Neural progenitor cell (in vitro differentiated cells): ENCODE measurements at regions not wholly inside any gene's neighbourhood (a gene's known extent, or its start where the extent isn't known, plus 50 kb on each side); places are given as distances from the start of the nearest gene placed in this dataset.

Source experiments
- DNase-seq: peaks from one replicate; pipeline ENCODE4 v3.0.0-alpha.2; 2016; ENCODE audit warnings: low spot score
- H2AFZ ChIP-seq: fragments of 200-600 bp; sonication (generic); replicated peaks from 2 replicates; pipeline ENCODE4 v1.6.1; 2016; ENCODE audit warnings: antibody characterized with exemption
- H3F3A ChIP-seq: fragments of 200-600 bp; sonication (generic); 2 replicates; pipeline ENCODE4 v1.6.1; 2016; ENCODE audit warnings: antibody characterized with exemption, low read depth
- H3K27ac ChIP-seq: fragments of 200-600 bp; sonication (generic); 2 replicates; pipeline ENCODE4 v1.5.1; 2016; ENCODE audit warnings: mild to moderate bottlenecking
- H3K27me3 ChIP-seq: fragments of 200-600 bp; sonication (generic); 2 replicates; pipeline ENCODE4 v1.6.1; 2016; ENCODE audit warnings: mild to moderate bottlenecking, moderate library complexity
- H3K36me3 ChIP-seq: fragments of 200-600 bp; sonication (generic); 2 replicates; pipeline ENCODE4 v1.5.1; 2016
- H3K4me1 ChIP-seq: fragments of 200-600 bp; sonication (generic); 2 replicates; pipeline ENCODE4 v1.6.1; 2016; ENCODE audit warnings: mixed run types
- H3K4me2 ChIP-seq: fragments of 200-600 bp; sonication (generic); 2 replicates; pipeline ENCODE4 v1.6.1; 2016
- H3K4me3 ChIP-seq: fragments of 200-600 bp; sonication (generic); 2 replicates; pipeline ENCODE4 v1.5.1; 2016
- H3K79me2 ChIP-seq: fragments of 200-600 bp; sonication (generic); 2 replicates; pipeline ENCODE4 v1.6.1; 2016; ENCODE audit warnings: low read depth
- H3K9ac ChIP-seq: fragments of 200-600 bp; sonication (generic); 2 replicates; pipeline ENCODE4 v1.6.1; 2016
- H3K9me3 ChIP-seq: fragments of 200-600 bp; sonication (generic); 2 replicates; pipeline ENCODE4 v1.5.1; 2016; ENCODE audit warnings: low read depth
- H4K20me1 ChIP-seq: fragments of 200-600 bp; sonication (generic); 2 replicates; pipeline ENCODE4 v1.6.1; 2016; ENCODE audit warnings: low read depth
- H3K27ac Mint-ChIP-seq: 3 replicates; pipeline ENCODE4 v1.8.0; 2021; ENCODE audit warnings: mixed read lengths
- H3K27me3 Mint-ChIP-seq: 2 replicates; pipeline ENCODE4 v1.8.0; 2022; ENCODE audit warnings: low read depth, mild to moderate bottlenecking, inconsistent platforms, moderate library complexity, mixed read lengths; ENCODE audit not compliant: insufficient read depth
- H3K36me3 Mint-ChIP-seq: 3 replicates; pipeline ENCODE4 v1.8.0; 2021; ENCODE audit warnings: mixed read lengths
- H3K4me1 Mint-ChIP-seq: 3 replicates; pipeline ENCODE4 v1.8.0; 2021; ENCODE audit warnings: mixed read lengths
- H3K4me3 Mint-ChIP-seq: 3 replicates; pipeline ENCODE4 v1.8.0; 2021; ENCODE audit warnings: mild to moderate bottlenecking, moderate library complexity, mixed read lengths
- H3K9me3 Mint-ChIP-seq: 3 replicates; pipeline ENCODE4 v1.8.0; 2020; ENCODE audit warnings: mixed read lengths
- EZH2 ChIP-seq: fragments of 200-600 bp; sonication (generic); IDR thresholded peaks from 2 replicates; pipeline ENCODE4 v1.6.1; 2017; ENCODE audit warnings: antibody characterized with exemption, mild to moderate bottlenecking, moderate library complexity
- EZH2phosphoT487 ChIP-seq: fragments of 200-600 bp; sonication (generic); IDR thresholded peaks from 2 replicates; pipeline ENCODE4 v1.6.1; 2017; ENCODE audit warnings: antibody characterized with exemption
- TF ChIP-seq, protein P1 (sequence below): fragments of 200-600 bp; sonication (generic); IDR thresholded peaks from 2 replicates; pipeline ENCODE4 v1.5.1; 2017; ENCODE audit warnings: antibody characterized with exemption, mild to moderate bottlenecking

GRCh38 chr16:27624154-27625049 is 74.5 kb downstream of the KATNIP start:
- Histone ChIP-seq H3K4me1 (peaks cover 16% of the 10 kb centered on the region), H3K36me3 (no peaks in the 10 kb centered on the region), H3K27ac (no peak overlapping the region), H3F3A (no peaks in the 10 kb centered on the region), H3K9ac (no peak overlapping the region), H3K79me2 (no peaks in the 10 kb centered on the region), H2AFZ (no peak overlapping the region), H3K4me2 (no peak overlapping the region), H3K27me3 (no peaks in the 10 kb centered on the region), H4K20me1 (peaks cover 8% of the 10 kb centered on the region), H3K4me3 (no peak overlapping the region), H3K9me3 (no peaks in the 10 kb centered on the region)
- peaks cover 2% of the 10 kb centered on the region for H3K9me3 Mint-ChIP-seq
- no peak overlapping the region for H3K27ac Mint-ChIP-seq
- TF ChIP-seq EZH2 = no peak
- TF ChIP-seq, protein P1, sequence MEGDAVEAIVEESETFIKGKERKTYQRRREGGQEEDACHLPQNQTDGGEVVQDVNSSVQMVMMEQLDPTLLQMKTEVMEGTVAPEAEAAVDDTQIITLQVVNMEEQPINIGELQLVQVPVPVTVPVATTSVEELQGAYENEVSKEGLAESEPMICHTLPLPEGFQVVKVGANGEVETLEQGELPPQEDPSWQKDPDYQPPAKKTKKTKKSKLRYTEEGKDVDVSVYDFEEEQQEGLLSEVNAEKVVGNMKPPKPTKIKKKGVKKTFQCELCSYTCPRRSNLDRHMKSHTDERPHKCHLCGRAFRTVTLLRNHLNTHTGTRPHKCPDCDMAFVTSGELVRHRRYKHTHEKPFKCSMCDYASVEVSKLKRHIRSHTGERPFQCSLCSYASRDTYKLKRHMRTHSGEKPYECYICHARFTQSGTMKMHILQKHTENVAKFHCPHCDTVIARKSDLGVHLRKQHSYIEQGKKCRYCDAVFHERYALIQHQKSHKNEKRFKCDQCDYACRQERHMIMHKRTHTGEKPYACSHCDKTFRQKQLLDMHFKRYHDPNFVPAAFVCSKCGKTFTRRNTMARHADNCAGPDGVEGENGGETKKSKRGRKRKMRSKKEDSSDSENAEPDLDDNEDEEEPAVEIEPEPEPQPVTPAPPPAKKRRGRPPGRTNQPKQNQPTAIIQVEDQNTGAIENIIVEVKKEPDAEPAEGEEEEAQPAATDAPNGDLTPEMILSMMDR = no peak
- TF ChIP-seq EZH2phosphoT487 = no peak
- H3K36me3 Mint-ChIP-seq = peaks cover 13% of the 10 kb centered on the region
- H3K4me3 Mint-ChIP-seq = no peak overlapping the region
- no peak for DNase-seq
- no peaks in the 10 kb centered on the region for H3K27me3 Mint-ChIP-seq
- H3K4me1 Mint-ChIP-seq = peaks cover 25% of the 10 kb centered on the region

DNA sequence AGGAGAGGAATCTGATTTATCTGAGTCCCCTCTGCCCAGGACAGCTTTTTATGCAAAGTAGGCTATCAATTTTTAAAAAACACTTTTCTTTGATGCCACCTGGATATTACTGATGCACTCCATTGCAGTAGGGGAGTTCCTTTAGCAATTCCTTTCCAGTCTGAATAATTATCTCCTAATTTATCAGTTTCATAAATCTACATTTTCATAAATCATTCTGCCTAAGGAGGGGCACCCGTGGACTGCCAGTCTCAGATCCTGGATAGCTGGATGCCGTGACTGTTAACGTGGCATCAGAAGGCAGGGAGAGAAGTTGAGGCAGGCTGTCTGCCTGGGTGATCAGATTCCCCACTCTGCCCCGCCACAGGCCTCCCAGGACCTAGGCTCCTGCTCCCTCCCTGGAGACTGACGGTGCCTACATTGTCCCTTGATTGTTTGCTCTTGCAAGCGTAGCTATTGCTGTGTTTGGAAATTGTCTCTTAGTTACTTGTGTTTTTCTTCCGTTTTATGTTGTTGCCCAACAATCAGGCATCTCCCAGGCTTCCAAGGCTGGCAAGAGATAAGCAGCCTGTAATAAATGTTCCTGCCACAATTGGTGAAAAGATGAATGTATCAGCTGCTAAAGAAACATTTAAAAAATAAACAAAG is 75.2 kb downstream of the KATNIP start:
- Histone ChIP-seq H3F3A (no peaks in the 10 kb centered on the region), H2AFZ (no peak overlapping the region), H3K4me2 (no peak overlapping the region), H4K20me1 (peaks cover 8% of the 10 kb centered on the region), H3K36me3 (no peaks in the 10 kb centered on the region), H3K4me1 (peaks cover 16% of the 10 kb centered on the region), H3K79me2 (no peaks in the 10 kb centered on the region), H3K27me3 (no peaks in the 10 kb centered on the region), H3K9me3 (no peaks in the 10 kb centered on the region), H3K27ac (no peak overlapping the region), H3K9ac (no peak overlapping the region), H3K4me3 (no peak overlapping the region)
- Mint-ChIP-seq H3K36me3 (peaks cover 13% of the 10 kb centered on the region), H3K27me3 (no peaks in the 10 kb centered on the region), H3K4me3 (no peak overlapping the region), H3K27ac (no peak overlapping the region), H3K9me3 (peaks cover 2% of the 10 kb centered on the region), H3K4me1 (peaks cover 26% of the 10 kb centered on the region)
- no peak for DNase-seq
- TF ChIP-seq EZH2 = no peak
- TF ChIP-seq, protein P1 = no peak
- no peak for TF ChIP-seq EZH2phosphoT487

DNA sequence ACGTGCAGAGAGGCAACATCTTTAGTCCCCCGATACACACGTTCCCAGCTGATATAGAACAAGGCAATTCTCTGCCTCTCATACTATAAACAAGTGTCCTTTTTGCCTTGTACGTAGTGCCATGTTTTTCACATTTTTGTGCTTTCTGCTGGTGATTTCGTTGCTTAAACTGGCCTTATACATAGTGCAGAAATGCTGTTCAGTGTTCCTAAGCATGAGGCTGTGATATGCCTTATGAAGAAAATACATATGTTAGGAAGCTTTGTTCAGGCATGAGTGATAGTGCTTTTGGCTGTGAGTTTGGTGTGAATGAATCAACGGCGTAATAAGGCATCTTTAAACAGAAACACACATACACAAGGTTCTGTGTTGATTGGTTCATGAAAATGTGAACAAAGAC is 77.2 kb downstream of the KATNIP start:
- Histone ChIP-seq H3K9ac (no peak overlapping the region), H4K20me1 (peaks cover 8% of the 10 kb centered on the region), H3K4me2 (no peak overlapping the region), H3K9me3 (no peaks in the 10 kb centered on the region), H3K4me1 (peaks cover 11% of the 10 kb centered on the region), H2AFZ (no peak overlapping the region), H3K79me2 (no peaks in the 10 kb centered on the region), H3K27ac (no peak overlapping the region), H3K27me3 (no peaks in the 10 kb centered on the region), H3K36me3 (no peaks in the 10 kb centered on the region), H3F3A (no peaks in the 10 kb centered on the region), H3K4me3 (no peak overlapping the region)
- TF ChIP-seq, protein P1 = no peak
- no peak for TF ChIP-seq EZH2phosphoT487
- TF ChIP-seq EZH2 = no peak
- H3K27ac Mint-ChIP-seq = no peak overlapping the region
- DNase-seq = no peak
- H3K4me1 Mint-ChIP-seq = peaks cover 23% of the 10 kb centered on the region
- no peaks in the 10 kb centered on the region for H3K9me3 Mint-ChIP-seq
- no peaks in the 10 kb centered on the region for H3K27me3 Mint-ChIP-seq
- no peak overlapping the region for H3K4me3 Mint-ChIP-seq
- peaks cover 9% of the 10 kb centered on the region for H3K36me3 Mint-ChIP-seq
